ENCODE measurements at regions not wholly inside any gene's neighbourhood (a gene's known extent, or its start where the extent isn't known, plus 50 kb on each side); places are given as distances from the start of the nearest gene placed in this dataset.

DNA sequence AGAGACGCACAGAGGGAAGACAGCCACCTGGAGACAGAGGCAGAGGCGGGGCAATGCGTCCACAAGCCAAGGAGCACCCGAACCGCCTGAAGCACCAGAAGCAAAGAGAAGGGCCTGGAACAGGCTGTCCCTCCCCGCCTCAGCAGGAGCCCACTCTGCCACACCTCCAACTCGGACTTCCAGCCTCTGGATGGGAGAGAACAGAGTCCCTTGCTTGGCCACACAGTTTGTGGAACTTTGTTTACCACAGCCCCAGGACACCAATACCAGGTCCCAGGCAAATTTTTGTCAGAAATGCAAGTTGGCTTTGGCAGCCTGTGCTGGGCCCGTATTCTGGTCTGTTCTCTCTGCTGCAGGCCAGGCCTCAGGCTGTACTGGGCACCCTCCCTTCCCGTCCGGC is 87.5 kb upstream of the RPS6KA2 start:
- TF ChIP-seq POLR2A (IDR thresholded peaks at IDR 0.05) = no peak
- TF ChIP-seq, protein P1, sequence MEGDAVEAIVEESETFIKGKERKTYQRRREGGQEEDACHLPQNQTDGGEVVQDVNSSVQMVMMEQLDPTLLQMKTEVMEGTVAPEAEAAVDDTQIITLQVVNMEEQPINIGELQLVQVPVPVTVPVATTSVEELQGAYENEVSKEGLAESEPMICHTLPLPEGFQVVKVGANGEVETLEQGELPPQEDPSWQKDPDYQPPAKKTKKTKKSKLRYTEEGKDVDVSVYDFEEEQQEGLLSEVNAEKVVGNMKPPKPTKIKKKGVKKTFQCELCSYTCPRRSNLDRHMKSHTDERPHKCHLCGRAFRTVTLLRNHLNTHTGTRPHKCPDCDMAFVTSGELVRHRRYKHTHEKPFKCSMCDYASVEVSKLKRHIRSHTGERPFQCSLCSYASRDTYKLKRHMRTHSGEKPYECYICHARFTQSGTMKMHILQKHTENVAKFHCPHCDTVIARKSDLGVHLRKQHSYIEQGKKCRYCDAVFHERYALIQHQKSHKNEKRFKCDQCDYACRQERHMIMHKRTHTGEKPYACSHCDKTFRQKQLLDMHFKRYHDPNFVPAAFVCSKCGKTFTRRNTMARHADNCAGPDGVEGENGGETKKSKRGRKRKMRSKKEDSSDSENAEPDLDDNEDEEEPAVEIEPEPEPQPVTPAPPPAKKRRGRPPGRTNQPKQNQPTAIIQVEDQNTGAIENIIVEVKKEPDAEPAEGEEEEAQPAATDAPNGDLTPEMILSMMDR (IDR thresholded peaks at IDR 0.05) = no peak

Data from upper lobe of left lung (tissue), 4 donors.